ENCODE measurements at regions not wholly inside any gene's neighbourhood (a gene's known extent, or its start where the extent isn't known, plus 50 kb on each side); places are given as distances from the start of the nearest gene placed in this dataset.

- in situ Hi-C loops (cut with HindIII; ENCODE audit: low pct_unique_long_range_greater_than_20kb, low sequenced_read_pairs): no loop called here
- no peak for DNase-seq (ENCODE audit: low read depth in 1 of 2, low spot score in 1 of 2)
- TF ChIP-seq JUND (IDR thresholded peaks at IDR 0.05; ENCODE audit: low read depth): no peak
Measured at GRCh38 chr9:120186276-120186675, 393.7 kb downstream of the CDK5RAP2 start.

- TF ChIP-seq JUND (IDR thresholded peaks at IDR 0.05; ENCODE audit: low read depth): no peak
Measured at GRCh38 chr9:120184266-120184665, 395.7 kb downstream of the CDK5RAP2 start.

GRCh38 chr9:120183615-120184014 is 396.4 kb downstream of the CDK5RAP2 start:
- no peak for TF ChIP-seq JUND (IDR thresholded peaks at IDR 0.05; ENCODE audit: low read depth)
- in situ Hi-C loops (cut with HindIII; ENCODE audit: low pct_unique_long_range_greater_than_20kb, low sequenced_read_pairs): no loop called here
- DNase-seq (ENCODE audit: low read depth in 1 of 2, low spot score in 1 of 2): no peak

More at GRCh38 chr9:120184266-120184665, 395.7 kb downstream of the CDK5RAP2 start:
- in situ Hi-C loops (cut with HindIII; ENCODE audit: low pct_unique_long_range_greater_than_20kb, low sequenced_read_pairs): no loop called here
- DNase-seq (ENCODE audit: low read depth in 1 of 2, low spot score in 1 of 2): no peak

GRCh38 chr9:120182011-120182410 is 398.0 kb downstream of the CDK5RAP2 start:
- TF ChIP-seq JUND (IDR thresholded peaks at IDR 0.05; ENCODE audit: low read depth): no peak
- DNase-seq (ENCODE audit: low read depth in 1 of 2, low spot score in 1 of 2): no peak
- in situ Hi-C loops (cut with HindIII; ENCODE audit: low pct_unique_long_range_greater_than_20kb, low sequenced_read_pairs): no loop called here

GRCh38 chr9:120177121-120177520 is 402.8 kb downstream of the CDK5RAP2 start:
- TF ChIP-seq JUND (IDR thresholded peaks at IDR 0.05; ENCODE audit: low read depth): no peak
- no peak for DNase-seq (ENCODE audit: low read depth in 1 of 2, low spot score in 1 of 2)
- in situ Hi-C loops (cut with HindIII; ENCODE audit: low pct_unique_long_range_greater_than_20kb, low sequenced_read_pairs): no loop called here

GRCh38 chr9:120175031-120175430 is 404.9 kb downstream of the CDK5RAP2 start:
- DNase-seq (ENCODE audit: low read depth in 1 of 2, low spot score in 1 of 2): no peak
- in situ Hi-C loops (cut with HindIII; ENCODE audit: low pct_unique_long_range_greater_than_20kb, low sequenced_read_pairs): no loop called here
- TF ChIP-seq JUND (IDR thresholded peaks at IDR 0.05; ENCODE audit: low read depth): no peak

GRCh38 chr9:120161776-120162175 is 418.2 kb downstream of the CDK5RAP2 start:
- TF ChIP-seq JUND (IDR thresholded peaks at IDR 0.05; ENCODE audit: low read depth): no peak
- in situ Hi-C loops (cut with HindIII; ENCODE audit: low pct_unique_long_range_greater_than_20kb, low sequenced_read_pairs): no loop called here
- DNase-seq (ENCODE audit: low read depth in 1 of 2, low spot score in 1 of 2): peak in 1 of 2 experiments; percentile 27

- in situ Hi-C loops (cut with HindIII; ENCODE audit: low pct_unique_long_range_greater_than_20kb, low sequenced_read_pairs): no loop called here
- TF ChIP-seq JUND (IDR thresholded peaks at IDR 0.05; ENCODE audit: low read depth): no peak
- no peak for DNase-seq (ENCODE audit: low read depth in 1 of 2, low spot score in 1 of 2)
Measured at GRCh38 chr9:120158221-120158620, 421.7 kb downstream of the CDK5RAP2 start.

- no peak for DNase-seq (ENCODE audit: low read depth in 1 of 2, low spot score in 1 of 2)
- in situ Hi-C loops (cut with HindIII; ENCODE audit: low pct_unique_long_range_greater_than_20kb, low sequenced_read_pairs): no loop called here
Measured at GRCh38 chr9:120156376-120156775, 423.6 kb downstream of the CDK5RAP2 start.

GRCh38 chr9:120153258-120153657 is 426.7 kb downstream of the CDK5RAP2 start:
- no peak for DNase-seq (ENCODE audit: low read depth in 1 of 2, low spot score in 1 of 2)
- TF ChIP-seq JUND (IDR thresholded peaks at IDR 0.05; ENCODE audit: low read depth): no peak
- in situ Hi-C loops (cut with HindIII; ENCODE audit: low pct_unique_long_range_greater_than_20kb, low sequenced_read_pairs): no loop called here

More at GRCh38 chr9:120156376-120156775, 423.6 kb downstream of the CDK5RAP2 start:
- no peak for TF ChIP-seq JUND (IDR thresholded peaks at IDR 0.05; ENCODE audit: low read depth)

- DNase-seq (ENCODE audit: low read depth in 1 of 2, low spot score in 1 of 2): no peak
- TF ChIP-seq JUND (IDR thresholded peaks at IDR 0.05; ENCODE audit: low read depth): no peak
- in situ Hi-C loops (cut with HindIII; ENCODE audit: low pct_unique_long_range_greater_than_20kb, low sequenced_read_pairs): no loop called here
Measured at GRCh38 chr9:120152295-120152694, 427.7 kb downstream of the CDK5RAP2 start.

GRCh38 chr9:120151806-120152205 is 428.2 kb downstream of the CDK5RAP2 start:
- in situ Hi-C loops (cut with HindIII; ENCODE audit: low pct_unique_long_range_greater_than_20kb, low sequenced_read_pairs): no loop called here
- no peak for DNase-seq (ENCODE audit: low read depth in 1 of 2, low spot score in 1 of 2)
- TF ChIP-seq JUND (IDR thresholded peaks at IDR 0.05; ENCODE audit: low read depth): no peak

GRCh38 chr9:120151149-120151548 is 428.8 kb downstream of the CDK5RAP2 start:
- in situ Hi-C loops (cut with HindIII; ENCODE audit: low pct_unique_long_range_greater_than_20kb, low sequenced_read_pairs): no loop called here
- no peak for DNase-seq (ENCODE audit: low read depth in 1 of 2, low spot score in 1 of 2)

GRCh38 chr9:120138955-120139354 is 441.0 kb downstream of the CDK5RAP2 start:
- no peak for TF ChIP-seq JUND (IDR thresholded peaks at IDR 0.05; ENCODE audit: low read depth)
- no peak for DNase-seq (ENCODE audit: low read depth in 1 of 2, low spot score in 1 of 2)
- in situ Hi-C loops (cut with HindIII; ENCODE audit: low pct_unique_long_range_greater_than_20kb, low sequenced_read_pairs): no loop called here

More at GRCh38 chr9:120151149-120151548, 428.8 kb downstream of the CDK5RAP2 start:
- TF ChIP-seq JUND (IDR thresholded peaks at IDR 0.05; ENCODE audit: low read depth): no peak

Data from T47D (cell line).